ENCODE measurements at regions not wholly inside any gene's neighbourhood (a gene's known extent, or its start where the extent isn't known, plus 50 kb on each side); places are given as distances from the start of the nearest gene placed in this dataset.

- Mint-ChIP-seq H3K27ac (no peak overlapping the region), H3K36me3 (ENCODE audit: low read depth) (no peaks in the 10 kb centered on the region), H3K9me3 (peaks cover 8% of the 10 kb centered on the region), H3K4me1 (peaks cover 11% of the 10 kb centered on the region), H3K4me3 (no peak overlapping the region), H3K27me3 (ENCODE audit: low read depth) (peaks cover 4% of the 10 kb centered on the region)
- TF ChIP-seq CTCF (IDR thresholded peaks at IDR 0.05; ENCODE audit: unreplicated experiment in 3 of 3): no peak
Observed at GRCh38 chr13:68025604-68026003, 795.5 kb upstream of the PCDH9 start.

GRCh38 chr13:68023838-68024581 is 793.9 kb upstream of the PCDH9 start:
- no peak for TF ChIP-seq CTCF (IDR thresholded peaks at IDR 0.05; ENCODE audit: unreplicated experiment in 3 of 3)
- Mint-ChIP-seq H3K4me1 (peaks cover 11% of the 10 kb centered on the region), H3K27me3 (ENCODE audit: low read depth) (peaks cover 4% of the 10 kb centered on the region), H3K4me3 (no peak overlapping the region), H3K36me3 (ENCODE audit: low read depth) (no peaks in the 10 kb centered on the region), H3K9me3 (peaks cover 8% of the 10 kb centered on the region), H3K27ac (peak overlapping the region in 1 of 3 experiments; percentile 72)

GRCh38 chr13:68019901-68020300 is 789.8 kb upstream of the PCDH9 start:
- Mint-ChIP-seq H3K4me3 (no peak overlapping the region), H3K27me3 (ENCODE audit: low read depth) (peaks cover 4% of the 10 kb centered on the region), H3K36me3 (ENCODE audit: low read depth) (no peaks in the 10 kb centered on the region), H3K9me3 (peaks cover 8% of the 10 kb centered on the region), H3K27ac (peak overlapping the region in 1 of 3 experiments; percentile 92), H3K4me1 (no peaks in the 10 kb centered on the region)
- TF ChIP-seq CTCF (IDR thresholded peaks at IDR 0.05; ENCODE audit: unreplicated experiment in 3 of 3): no peak

- H3K4me1 Mint-ChIP-seq: no peaks in the 10 kb centered on the region
- TF ChIP-seq CTCF (IDR thresholded peaks at IDR 0.05; ENCODE audit: unreplicated experiment in 3 of 3): no peak
- no peaks in the 10 kb centered on the region for H3K9me3 Mint-ChIP-seq
- no peak overlapping the region for H3K4me3 Mint-ChIP-seq
- no peak overlapping the region for H3K27ac Mint-ChIP-seq
- no peaks in the 10 kb centered on the region for H3K36me3 Mint-ChIP-seq (ENCODE audit: low read depth)
- H3K27me3 Mint-ChIP-seq (ENCODE audit: low read depth): peaks cover 3% of the 10 kb centered on the region
Observed at GRCh38 chr13:68009546-68009945, 779.4 kb upstream of the PCDH9 start.

- Mint-ChIP-seq H3K9me3 (no peaks in the 10 kb centered on the region), H3K36me3 (ENCODE audit: low read depth) (no peaks in the 10 kb centered on the region), H3K4me3 (no peak overlapping the region), H3K27ac (no peak overlapping the region), H3K4me1 (no peaks in the 10 kb centered on the region), H3K27me3 (ENCODE audit: low read depth) (peaks cover 3% of the 10 kb centered on the region)
- no peak for TF ChIP-seq CTCF (IDR thresholded peaks at IDR 0.05; ENCODE audit: unreplicated experiment in 3 of 3)
Observed at GRCh38 chr13:68007576-68007975, 777.4 kb upstream of the PCDH9 start.

- no peak for TF ChIP-seq CTCF (IDR thresholded peaks at IDR 0.05; ENCODE audit: unreplicated experiment in 3 of 3)
- H3K27me3 Mint-ChIP-seq (ENCODE audit: low read depth): no peaks in the 10 kb centered on the region
- H3K27ac Mint-ChIP-seq: no peak overlapping the region
- H3K9me3 Mint-ChIP-seq: no peaks in the 10 kb centered on the region
- no peaks in the 10 kb centered on the region for H3K4me1 Mint-ChIP-seq
- no peaks in the 10 kb centered on the region for H3K36me3 Mint-ChIP-seq (ENCODE audit: low read depth)
- no peak overlapping the region for H3K4me3 Mint-ChIP-seq
Observed at GRCh38 chr13:67996101-67996500, 766.0 kb upstream of the PCDH9 start.

Data from nephron (organoid).